GM12873 (cell line): ENCODE measurements at regions not wholly inside any gene's neighbourhood (a gene's known extent, or its start where the extent isn't known, plus 50 kb on each side); places are given as distances from the start of the nearest gene placed in this dataset.

Source experiments
- CTCF ChIP-seq: IDR thresholded peaks from 2 replicates; pipeline ENCODE4 v1.5.1; 2012; ENCODE audit warnings: low read depth, mild to moderate bottlenecking, moderate library complexity, low read length, control low read depth; ENCODE audit not compliant: insufficient read depth; ENCODE audit errors: missing control alignments

- TF ChIP-seq CTCF: no peak
Measured at GRCh38 chr12:98127336-98127679, 388.1 kb upstream of the TMPO start.

GRCh38 chr12:98127854-98128253 is 387.5 kb upstream of the TMPO start:
- TF ChIP-seq CTCF: no peak

- no peak for TF ChIP-seq CTCF
Measured at GRCh38 chr12:98136544-98136943, 378.8 kb upstream of the TMPO start.

GRCh38 chr12:98137278-98137677 is 378.1 kb upstream of the TMPO start:
- no peak for TF ChIP-seq CTCF

- TF ChIP-seq CTCF: no peak
Measured at GRCh38 chr12:98144953-98145352, 370.4 kb upstream of the TMPO start.

GRCh38 chr12:98146043-98146442 is 369.3 kb upstream of the TMPO start:
- no peak for TF ChIP-seq CTCF

GRCh38 chr12:98146487-98146886 is 368.9 kb upstream of the TMPO start:
- TF ChIP-seq CTCF: no peak

GRCh38 chr12:98149270-98149669 is 366.1 kb upstream of the TMPO start:
- no peak for TF ChIP-seq CTCF
